GM21381 (cell line): ENCODE measurements at regions not wholly inside any gene's neighbourhood (a gene's known extent, or its start where the extent isn't known, plus 50 kb on each side); places are given as distances from the start of the nearest gene placed in this dataset.
"Not testable (repeated sequence)": the region's sequence is repeated elsewhere in the genome, so short reads cannot be mapped to it uniquely, and the experiment has no call there.

ENCODE experiments used
- ATAC-seq: cut with Tn5 transposase; IDR thresholded peaks from one replicate; pipeline ENCODE4 v1.9.1; 2021; ENCODE audit warnings: mild to moderate bottlenecking, moderate library complexity; ENCODE audit not compliant: unreplicated experiment

DNA sequence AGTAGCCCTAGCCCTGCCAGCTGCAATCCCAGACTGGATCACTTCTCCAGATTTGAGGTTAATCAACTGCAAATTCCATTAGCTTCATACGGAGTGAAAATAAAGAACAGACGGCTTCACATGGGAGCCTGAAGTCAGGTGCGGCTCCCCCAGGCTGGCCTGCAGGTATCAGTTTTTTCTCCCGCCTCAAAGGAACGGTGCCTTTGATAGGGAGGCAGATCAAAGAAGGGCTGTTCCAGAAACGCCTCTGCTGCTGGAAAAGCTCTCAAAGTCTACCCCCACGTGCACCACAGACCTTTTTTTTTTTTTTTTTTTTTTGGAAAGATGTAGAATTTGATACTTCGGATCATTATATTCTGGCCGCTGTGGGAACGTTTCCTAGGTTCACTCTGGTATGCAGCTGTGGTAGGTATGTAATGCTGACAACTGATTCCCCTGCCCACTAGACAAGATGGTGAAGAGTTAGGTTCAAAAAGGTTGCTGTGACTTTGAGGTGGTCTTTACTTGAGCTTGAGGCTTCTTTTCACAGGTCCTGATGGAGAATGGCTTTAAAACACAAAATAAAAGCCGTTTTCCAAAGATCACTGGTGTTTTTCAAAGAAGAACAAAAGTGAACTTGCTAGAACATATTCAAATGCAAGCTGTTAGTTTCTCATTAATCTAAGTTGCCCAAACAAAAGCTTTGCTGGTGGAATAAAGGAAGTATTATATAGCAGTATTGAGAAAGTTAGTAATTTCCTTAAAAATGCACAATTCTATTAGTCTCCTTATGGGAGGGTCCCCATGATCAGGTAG is 189.0 kb upstream of the NFIA start:
- ATAC-seq, result no peak

DNA sequence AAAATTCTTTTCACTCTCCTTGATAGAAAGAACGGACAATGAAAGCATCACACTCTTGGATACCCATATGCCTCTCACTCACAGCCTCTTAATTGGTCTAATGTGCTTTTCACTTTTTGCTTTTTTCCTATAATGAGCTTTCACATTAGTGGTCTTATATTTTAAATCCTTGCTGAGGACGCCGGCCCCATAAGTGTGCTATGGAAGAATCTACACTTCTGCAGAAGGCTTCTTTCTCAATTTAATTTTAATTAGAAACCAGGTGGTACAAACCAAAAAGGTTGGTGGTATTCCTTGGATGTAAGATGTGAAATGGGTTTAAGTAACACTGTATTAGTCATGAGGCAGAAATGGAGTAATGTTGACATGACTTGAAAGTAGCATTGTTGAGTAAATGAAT is 190.6 kb upstream of the NFIA start:
- no peak for ATAC-seq

DNA sequence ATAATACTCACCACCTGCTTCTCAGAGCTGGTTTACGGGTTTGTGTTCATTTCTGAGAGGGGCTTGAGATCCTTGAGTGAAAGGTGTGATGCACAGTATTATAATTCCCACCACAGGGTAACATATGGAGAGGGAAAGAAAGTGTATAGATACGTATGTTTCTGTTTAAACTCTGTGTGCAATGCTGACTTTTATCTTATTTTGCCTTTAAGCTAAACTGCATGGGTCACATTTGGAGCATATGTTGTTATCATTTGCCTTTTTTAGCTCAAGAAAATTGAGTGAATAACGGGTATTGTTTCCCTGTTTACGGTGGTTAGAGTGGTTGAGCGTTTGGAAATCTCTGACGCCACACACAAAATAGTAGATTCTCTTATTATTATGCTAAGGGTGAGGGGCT is 191.1 kb upstream of the NFIA start:
- ATAC-seq, result no peak

- no peak for ATAC-seq
These were observed 191.7 kb upstream of the NFIA start for GRCh38 chr1:60890664-60891063.

DNA sequence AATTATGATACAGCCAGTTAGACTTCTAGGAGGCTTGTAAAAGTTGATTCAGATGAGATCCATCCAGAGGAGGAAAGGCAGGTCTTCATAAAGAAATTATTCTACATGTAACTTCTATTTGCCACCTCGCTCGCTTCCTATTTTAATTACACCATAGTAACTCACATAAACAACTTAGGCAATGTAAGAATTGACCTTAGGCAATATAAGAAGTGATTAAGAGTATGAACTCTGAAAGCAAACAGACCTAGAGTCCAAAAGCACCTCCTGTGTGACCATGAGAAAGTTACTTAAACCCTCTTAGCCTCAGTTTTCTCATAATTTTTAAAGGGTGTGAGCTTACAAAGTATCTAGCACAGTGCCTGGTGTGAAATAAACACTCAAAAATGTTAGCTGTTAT is 192.7 kb upstream of the NFIA start:
- no peak for ATAC-seq

DNA sequence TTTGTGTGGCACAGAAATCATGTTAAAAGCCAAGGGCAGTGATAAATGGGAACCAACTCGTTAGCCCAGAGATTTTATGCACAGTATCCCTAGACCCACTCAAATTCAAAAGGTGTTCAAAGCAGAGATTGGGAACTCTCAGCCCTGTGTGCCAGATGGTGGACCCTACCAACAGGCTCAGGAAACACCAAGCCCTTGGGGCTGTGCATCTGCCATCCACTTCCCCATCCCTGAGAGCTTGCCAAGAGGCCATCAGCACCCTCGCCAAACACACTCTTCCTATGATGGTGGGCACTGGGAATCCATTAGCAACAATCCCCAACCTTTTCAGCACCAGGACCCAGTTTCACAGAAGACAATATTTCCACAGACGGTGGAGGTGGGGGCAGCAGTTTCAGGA is 194.2 kb upstream of the NFIA start:
- no peak for ATAC-seq

GRCh38 chr1:60886793-60887331 is 195.5 kb upstream of the NFIA start:
- no peak for ATAC-seq

DNA sequence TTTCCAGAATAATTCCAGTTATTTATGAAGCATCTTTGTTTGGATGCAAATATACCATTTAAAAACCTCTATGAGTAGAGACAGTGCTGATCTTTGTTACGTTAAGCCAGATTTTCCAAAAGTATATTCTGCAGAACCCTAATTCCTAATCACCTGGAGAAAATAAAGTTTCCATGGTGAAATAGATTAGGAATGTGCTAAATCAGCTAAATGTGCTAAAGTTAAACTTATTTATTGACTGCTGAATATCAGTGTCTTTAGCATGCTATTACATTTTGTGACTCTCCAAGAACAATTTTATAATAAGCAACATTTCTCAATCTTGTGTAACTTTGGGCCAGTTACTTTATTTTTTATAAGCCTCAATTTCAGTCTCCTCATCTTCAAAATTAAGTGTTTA is 196.3 kb upstream of the NFIA start:
- ATAC-seq, result no peak

DNA sequence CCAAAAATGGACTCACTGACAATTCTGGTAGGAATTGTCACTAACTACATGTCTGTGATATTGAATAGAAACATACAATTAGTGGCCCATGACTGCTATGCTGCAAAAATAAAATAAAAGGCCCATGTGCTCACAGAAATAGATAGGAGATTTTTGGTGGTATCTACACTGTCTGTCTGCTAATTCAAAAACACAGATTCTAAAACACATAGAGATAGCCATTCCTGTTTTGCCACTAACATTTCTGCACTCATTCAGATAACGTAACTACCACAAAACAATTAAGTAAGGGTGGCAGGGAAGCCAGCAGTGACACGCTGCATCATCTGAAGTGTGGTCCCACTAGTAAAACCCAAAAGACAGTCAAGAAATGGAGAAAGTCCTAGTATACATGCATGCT is 202.2 kb upstream of the NFIA start:
- ATAC-seq, result no peak

- no peak for ATAC-seq
These were observed 204.0 kb upstream of the NFIA start for GRCh38 chr1:60878323-60878722.

GRCh38 chr1:60877376-60877775 is 205.0 kb upstream of the NFIA start:
- ATAC-seq, result no peak

DNA sequence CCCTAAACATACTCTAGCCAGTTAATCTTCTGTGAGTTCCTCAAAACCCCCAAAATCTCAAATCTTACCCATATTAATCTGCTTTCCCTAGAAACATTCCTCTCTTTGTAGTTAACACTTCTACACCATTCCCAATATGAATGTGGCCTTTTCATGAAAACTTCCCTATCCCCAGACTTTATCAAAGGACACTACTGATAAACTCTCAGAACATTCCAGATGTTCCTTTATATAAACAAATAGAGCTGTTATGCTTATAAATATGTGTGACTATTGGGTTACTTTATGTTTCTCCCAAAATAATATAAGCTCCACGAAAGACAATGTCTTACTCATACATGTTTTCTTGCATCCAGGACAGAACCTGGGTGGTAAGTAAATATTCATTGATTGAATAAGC is 205.4 kb upstream of the NFIA start:
- ATAC-seq, result no peak

DNA sequence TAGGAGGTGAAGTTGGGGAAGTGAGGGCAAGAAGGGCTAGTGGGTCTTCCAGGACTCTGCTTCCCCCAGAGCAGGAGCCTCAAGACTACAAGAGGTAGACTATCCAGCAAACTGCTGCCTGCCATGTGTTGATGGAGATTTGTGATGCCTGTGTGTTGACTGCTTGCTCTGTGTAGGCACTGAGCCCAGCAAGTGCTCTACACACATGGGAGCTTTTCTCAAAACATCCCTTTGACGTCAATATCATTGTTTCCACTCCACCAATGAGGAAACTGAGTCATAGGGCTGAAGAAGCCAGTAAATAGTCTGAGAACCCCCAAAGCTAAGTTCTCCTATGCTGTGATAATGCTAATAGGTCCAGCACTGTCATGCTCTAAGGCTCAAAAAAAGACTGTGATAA is 207.2 kb upstream of the NFIA start:
- ATAC-seq, result no peak

DNA sequence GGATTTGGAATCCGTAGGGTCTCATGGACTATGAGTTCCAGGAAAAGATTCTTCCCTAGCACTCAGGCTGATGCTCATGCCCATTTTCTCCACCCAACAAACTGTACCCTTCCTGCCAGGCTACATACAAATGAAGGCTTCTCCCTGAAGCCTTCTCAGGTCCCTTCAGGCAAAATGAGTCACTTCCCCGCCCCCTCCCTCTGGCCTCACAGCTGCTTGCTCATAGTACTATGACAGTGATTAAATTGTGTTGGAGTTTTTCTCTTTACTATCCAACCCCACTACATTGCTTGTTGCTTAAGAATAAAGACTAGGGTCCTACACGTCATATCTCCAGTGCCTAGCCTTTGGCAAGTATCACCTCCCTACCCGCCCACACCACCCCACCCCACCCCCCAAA is 207.6 kb upstream of the NFIA start:
- no peak for ATAC-seq

- ATAC-seq, result not testable (repeated sequence)
These were observed 209.0 kb upstream of the NFIA start for GRCh38 chr1:60873396-60873795.

GRCh38 chr1:60872426-60873054 is 209.8 kb upstream of the NFIA start:
- no peak for ATAC-seq

DNA sequence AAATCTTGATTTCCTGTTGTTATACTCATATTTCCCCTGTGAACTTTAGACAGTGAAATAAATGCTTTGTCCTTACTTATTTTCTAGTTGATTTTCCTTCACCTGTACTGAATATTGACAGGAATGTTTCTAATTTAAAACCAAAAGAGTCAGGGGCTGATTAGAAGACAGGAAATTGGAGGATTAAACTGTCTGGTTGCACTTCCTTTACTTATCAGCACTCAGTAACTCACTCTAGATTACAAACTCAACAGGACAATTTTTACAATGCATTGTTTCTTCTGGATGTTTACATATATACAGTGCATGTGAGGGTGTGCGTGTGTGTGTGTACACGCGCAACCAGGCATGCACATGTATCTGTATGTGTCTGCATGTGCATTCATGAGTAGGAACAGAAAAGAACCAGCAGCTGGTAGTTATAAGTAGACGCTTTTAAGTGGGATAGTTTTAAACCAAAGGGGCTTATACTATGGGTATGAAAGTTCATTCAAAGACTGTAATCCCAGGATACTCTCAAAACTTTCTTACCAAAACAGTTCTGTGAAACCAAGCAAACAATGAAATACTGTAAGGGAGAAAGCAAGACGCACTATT is 212.0 kb upstream of the NFIA start:
- ATAC-seq, result no peak

DNA sequence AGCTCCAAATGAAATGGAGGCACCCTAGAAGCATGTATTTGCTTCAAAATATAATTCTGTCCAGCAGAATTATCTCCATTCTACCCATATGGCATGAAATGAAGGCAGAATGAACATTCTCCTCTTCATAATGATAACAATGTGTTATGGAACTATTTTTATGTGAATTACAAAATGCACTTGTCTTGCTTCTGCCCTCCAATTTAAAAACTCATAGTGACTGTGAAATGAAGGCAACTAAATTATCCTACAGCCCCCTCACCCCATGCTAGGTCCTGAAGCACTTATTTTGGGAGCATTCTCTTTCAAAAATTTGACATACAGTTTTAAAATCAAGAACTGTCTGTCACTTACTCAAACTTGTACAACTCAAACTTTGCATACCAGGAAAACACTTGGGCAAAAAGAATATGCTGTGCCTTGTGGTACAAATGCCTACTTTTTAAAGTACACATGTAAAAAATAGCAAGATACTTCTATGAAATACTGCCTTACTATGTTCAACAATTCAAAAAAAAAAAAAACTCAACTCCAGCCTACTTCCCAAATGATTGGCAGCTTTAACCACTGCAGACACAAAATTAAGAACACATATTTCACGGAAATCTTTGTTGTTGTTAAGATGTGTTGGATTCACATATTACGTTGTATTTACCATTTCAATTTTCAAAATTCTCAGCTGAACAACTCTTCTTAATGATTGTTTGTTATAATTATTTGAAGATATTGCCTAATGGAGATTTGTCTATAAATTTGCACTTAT is 213.3 kb upstream of the NFIA start:
- ATAC-seq, result no peak

DNA sequence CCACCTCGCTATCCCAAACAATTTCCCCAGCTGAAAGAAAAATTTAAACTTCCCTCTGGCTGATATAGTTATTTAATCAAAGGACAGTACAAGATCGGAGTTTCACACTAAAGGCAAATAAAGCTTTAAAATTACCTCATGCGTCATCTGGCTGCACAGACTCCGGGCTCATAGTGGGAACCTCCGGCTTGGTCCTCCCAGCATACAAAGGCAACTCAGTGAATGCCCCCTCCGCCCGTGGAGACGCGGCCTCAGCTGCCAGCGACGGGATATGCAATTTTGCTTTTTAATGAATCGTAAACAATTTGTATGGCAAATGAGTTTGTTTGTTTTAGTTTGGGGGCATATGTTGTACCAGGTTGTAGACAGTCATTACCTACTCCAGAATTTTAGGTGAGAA is 214.6 kb upstream of the NFIA start:
- ATAC-seq, result no peak

- no peak for ATAC-seq
These were observed 215.3 kb upstream of the NFIA start for GRCh38 chr1:60866917-60867531.
